ENCODE measurements at regions not wholly inside any gene's neighbourhood (a gene's known extent, or its start where the extent isn't known, plus 50 kb on each side); places are given as distances from the start of the nearest gene placed in this dataset.

- no peak for DNase-seq (ENCODE audit: low spot score)
Observed at GRCh38 chr21:38151021-38151645, 105.7 kb upstream of the KCNJ15 start.

GRCh38 chr21:38156200-38156599 is 100.6 kb upstream of the KCNJ15 start:
- DNase-seq (ENCODE audit: low spot score), result no peak

GRCh38 chr21:38159355-38159754 is 97.4 kb upstream of the KCNJ15 start:
- DNase-seq (ENCODE audit: low spot score), result peak; percentile 47

- no peak for DNase-seq (ENCODE audit: low spot score)
Observed at GRCh38 chr21:38165466-38166172, 91.2 kb upstream of the KCNJ15 start.

- DNase-seq (ENCODE audit: low spot score), result no peak
Observed at GRCh38 chr21:38166173-38166535, 90.6 kb upstream of the KCNJ15 start.

GRCh38 chr21:38167345-38167744 is 89.4 kb upstream of the KCNJ15 start:
- DNase-seq (ENCODE audit: low spot score), result no peak

- no peak for DNase-seq (ENCODE audit: low spot score)
Observed at GRCh38 chr21:38170283-38170682, 86.5 kb upstream of the KCNJ15 start.

GRCh38 chr21:38170704-38171682 is 85.8 kb upstream of the KCNJ15 start:
- DNase-seq (ENCODE audit: low spot score), result no peak

- no peak for DNase-seq (ENCODE audit: low spot score)
Observed at GRCh38 chr21:38171723-38172344, 85.0 kb upstream of the KCNJ15 start.

GRCh38 chr21:38173276-38174035 is 83.3 kb upstream of the KCNJ15 start:
- no peak for DNase-seq (ENCODE audit: low spot score)

- DNase-seq (ENCODE audit: low spot score), result no peak
Observed at GRCh38 chr21:38175306-38175705, 81.5 kb upstream of the KCNJ15 start.

- DNase-seq (ENCODE audit: low spot score), result no peak
Observed at GRCh38 chr21:38177919-38178652, 78.7 kb upstream of the KCNJ15 start.

- no peak for DNase-seq (ENCODE audit: low spot score)
Observed at GRCh38 chr21:38178653-38179470, 77.9 kb upstream of the KCNJ15 start.

GRCh38 chr21:38179511-38179910 is 77.3 kb upstream of the KCNJ15 start:
- no peak for DNase-seq (ENCODE audit: low spot score)

GRCh38 chr21:38181096-38181495 is 75.7 kb upstream of the KCNJ15 start:
- DNase-seq (ENCODE audit: low spot score), result no peak

- no peak for DNase-seq (ENCODE audit: low spot score)
Observed at GRCh38 chr21:38182370-38182985, 74.3 kb upstream of the KCNJ15 start.

GRCh38 chr21:38183961-38184360 is 72.8 kb upstream of the KCNJ15 start:
- DNase-seq (ENCODE audit: low spot score), result no peak

- DNase-seq (ENCODE audit: low spot score), result no peak
Observed at GRCh38 chr21:38186661-38187270, 70.0 kb upstream of the KCNJ15 start.

GRCh38 chr21:38188037-38188436 is 68.8 kb upstream of the KCNJ15 start:
- no peak for DNase-seq (ENCODE audit: low spot score)

Measured in CD4-positive, alpha-beta T cell treated with Interleukin-15 for 4 hours (primary cell).